SK-N-DZ (cell line): ENCODE measurements at regions not wholly inside any gene's neighbourhood (a gene's known extent, or its start where the extent isn't known, plus 50 kb on each side); places are given as distances from the start of the nearest gene placed in this dataset.
"Not testable (repeated sequence)": the region's sequence is repeated elsewhere in the genome, so short reads cannot be mapped to it uniquely, and the experiment has no call there.

Source experiments
- DNase-seq: peaks from one replicate; pipeline ENCODE4 v3.0.0-alpha.2; 2015; ENCODE audit warnings: low spot score

DNA sequence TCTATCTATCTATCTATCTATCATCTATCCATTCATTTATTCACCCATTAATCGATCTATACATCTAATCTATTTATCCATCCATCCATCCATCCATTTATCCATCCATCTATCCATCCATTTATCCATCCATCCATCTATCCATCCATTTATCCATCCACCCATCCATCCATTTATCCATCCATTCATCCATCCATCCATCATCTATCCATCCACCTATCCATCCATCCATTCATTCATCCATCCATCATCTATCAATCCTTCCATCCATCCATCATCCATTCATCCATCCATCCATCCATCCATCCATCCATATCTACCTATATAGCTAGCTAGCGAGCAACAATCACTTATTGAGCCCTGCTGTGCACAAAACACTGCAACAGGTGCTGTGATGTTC is 953.1 kb upstream of the ZNF722 start:
- no peak for DNase-seq

- no peak for DNase-seq
Observed at GRCh38 chr7:63046612-63047011, 952.0 kb upstream of the ZNF722 start.

DNA sequence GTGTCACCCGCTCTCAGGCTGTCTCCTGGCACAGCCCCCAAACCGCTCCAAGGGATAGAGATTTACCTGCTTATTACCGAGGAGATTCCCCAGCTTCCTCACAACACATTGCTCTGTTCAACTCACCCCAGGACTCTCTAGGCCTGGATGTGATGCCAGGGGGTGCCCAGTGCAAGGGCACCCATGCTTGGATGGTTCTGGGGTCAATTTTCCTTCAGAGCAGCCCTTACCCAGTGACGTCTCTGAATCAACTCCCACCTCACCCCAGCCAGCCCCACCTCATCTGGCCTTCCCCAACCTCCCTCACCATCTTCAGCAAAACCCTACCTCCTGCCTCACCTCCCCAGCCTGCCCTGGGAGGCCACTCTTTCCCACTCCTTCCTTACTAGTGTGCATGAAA is 951.6 kb upstream of the ZNF722 start:
- no peak for DNase-seq

- no peak for DNase-seq
Observed at GRCh38 chr7:63047546-63047945, 951.1 kb upstream of the ZNF722 start.

- DNase-seq, result no peak
Observed at GRCh38 chr7:63054191-63054661, 944.4 kb upstream of the ZNF722 start.

GRCh38 chr7:63057265-63057664 is 941.4 kb upstream of the ZNF722 start:
- no peak for DNase-seq

DNA sequence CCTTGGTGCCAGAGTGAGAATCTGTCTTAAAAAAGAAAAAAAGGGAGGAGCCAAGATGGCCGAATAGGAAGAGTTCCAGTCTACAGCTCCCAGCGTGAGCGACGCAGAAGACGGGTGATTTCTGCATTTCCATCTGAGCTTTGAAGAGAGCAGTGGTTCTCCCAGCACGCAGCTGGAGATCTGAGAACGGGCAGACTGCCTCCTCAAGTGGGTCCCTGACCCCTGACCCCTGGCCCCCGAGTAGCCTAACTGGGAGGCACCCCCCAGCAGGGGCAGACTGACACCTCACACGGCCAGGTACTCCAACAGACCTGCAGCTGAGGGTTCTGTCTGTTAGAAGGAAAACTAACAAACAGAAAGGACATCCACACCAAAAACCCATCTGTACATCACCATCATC is 937.9 kb upstream of the ZNF722 start:
- DNase-seq, result not testable (repeated sequence)

- no peak for DNase-seq
Observed at GRCh38 chr7:63065684-63066083, 933.0 kb upstream of the ZNF722 start.

DNA sequence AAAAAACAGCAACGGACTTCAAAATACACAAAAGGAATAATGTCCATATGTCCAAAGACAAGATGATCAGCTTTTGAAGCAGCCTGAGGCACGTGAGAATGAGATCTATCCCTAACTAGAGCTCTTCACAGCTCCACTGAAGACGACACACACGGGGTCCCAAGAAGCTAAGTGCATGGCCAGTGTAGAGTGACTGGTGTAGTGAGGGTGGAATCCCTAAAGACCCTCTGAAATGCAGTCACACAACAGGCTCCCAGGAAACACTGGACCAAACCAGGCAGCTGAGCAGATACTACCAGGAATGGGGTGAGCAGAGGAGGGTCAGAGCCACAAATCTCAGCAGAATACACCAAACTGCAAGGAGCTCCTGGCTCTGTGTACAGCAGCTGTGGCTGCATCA is 932.4 kb upstream of the ZNF722 start:
- DNase-seq, result not testable (repeated sequence)

GRCh38 chr7:63067897-63068585 is 930.6 kb upstream of the ZNF722 start:
- DNase-seq, result peak; percentile 53

GRCh38 chr7:63070696-63071095 is 928.0 kb upstream of the ZNF722 start:
- no peak for DNase-seq

GRCh38 chr7:63071396-63071795 is 927.3 kb upstream of the ZNF722 start:
- no peak for DNase-seq

DNA sequence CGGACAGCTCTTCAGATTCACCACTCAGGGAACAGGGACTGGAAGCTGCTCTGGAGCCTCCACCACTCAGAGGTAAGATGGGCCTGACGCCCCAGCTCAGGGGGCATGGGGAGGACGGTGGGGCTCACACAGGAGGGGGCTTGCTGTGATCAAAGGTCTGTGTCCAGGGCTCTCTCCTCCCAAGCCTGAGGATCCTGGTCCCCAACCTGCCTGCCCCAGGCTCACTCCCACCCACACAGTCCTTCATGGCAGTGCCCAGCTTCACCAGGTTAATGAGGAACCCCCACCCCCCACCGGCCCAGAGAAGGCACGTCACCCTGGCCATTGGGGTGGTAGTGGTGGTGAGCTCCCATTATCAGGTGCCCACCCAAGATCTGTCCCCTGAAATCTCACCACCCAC is 926.7 kb upstream of the ZNF722 start:
- DNase-seq, result no peak

DNA sequence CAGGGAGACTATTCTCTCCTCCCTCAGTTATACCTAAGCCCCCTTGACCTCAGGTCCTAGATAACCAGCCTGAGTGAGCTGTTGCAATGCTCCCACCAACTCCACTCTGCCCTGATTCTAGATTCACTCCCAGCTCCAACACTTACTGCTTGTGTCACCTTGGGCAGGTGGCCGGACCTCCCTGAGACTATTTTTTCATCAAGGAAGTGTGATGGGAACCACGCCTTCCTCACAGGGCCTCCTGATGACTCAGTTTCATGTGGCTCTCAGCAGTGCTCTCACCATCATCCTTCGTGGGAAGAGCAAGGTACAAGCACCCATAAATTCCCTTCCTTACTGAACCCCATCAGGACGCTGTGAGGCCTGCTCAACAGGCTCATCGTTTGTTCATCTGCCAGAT is 925.8 kb upstream of the ZNF722 start:
- no peak for DNase-seq

DNA sequence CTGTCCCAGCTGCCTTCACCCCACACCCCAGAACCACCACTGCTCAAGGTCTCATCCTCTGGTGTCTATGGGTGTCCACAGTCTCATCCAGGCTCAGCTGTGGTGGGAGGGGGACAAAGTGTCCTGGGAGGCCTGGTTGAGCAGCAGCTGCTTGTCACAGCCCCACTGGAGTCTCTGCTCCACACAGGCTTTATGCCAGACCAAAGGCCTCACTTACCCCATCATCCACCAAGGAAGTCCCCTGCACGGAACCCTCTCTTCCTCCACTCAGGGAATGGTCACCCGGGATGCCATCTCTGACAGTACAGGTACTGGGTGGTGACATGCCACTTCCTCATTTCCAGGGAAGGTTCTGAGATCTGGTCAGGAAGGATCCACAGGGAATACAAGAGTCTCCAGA is 925.4 kb upstream of the ZNF722 start:
- no peak for DNase-seq

GRCh38 chr7:63073736-63074135 is 924.9 kb upstream of the ZNF722 start:
- DNase-seq, result no peak

- no peak for DNase-seq
Observed at GRCh38 chr7:63077841-63078240, 920.8 kb upstream of the ZNF722 start.

- DNase-seq, result no peak
Observed at GRCh38 chr7:63080406-63080805, 918.2 kb upstream of the ZNF722 start.

GRCh38 chr7:63080831-63081230 is 917.8 kb upstream of the ZNF722 start:
- DNase-seq, result no peak

DNA sequence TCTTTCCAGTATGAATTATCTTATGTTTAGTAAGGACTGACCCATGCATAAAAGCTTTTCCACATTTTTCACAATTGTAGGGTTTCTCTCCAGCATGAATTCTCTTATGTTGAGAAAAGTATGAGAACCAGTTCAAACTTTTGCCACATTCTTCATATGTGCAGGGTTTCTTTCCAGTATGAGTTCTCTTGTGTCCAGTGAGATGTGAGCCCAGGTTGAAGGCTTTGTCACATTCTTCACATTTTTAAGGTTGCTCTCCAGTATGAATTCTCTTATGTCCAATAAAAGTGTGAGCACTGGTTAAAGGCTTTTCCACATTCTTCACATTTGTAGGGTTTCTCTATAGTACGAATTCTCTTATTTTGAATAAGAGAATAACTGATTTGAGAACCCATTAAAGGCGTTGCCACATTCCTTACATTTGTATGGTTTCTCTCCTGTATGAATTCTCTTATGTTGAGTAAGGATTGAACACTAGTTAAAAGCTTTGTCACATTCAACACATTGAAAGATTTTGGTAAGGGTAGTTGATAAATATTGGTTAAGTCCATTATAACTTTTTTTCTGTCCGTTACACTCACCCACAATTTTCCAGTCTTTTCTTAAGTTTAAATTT is 911.0 kb upstream of the ZNF722 start:
- DNase-seq, result no peak

GRCh38 chr7:63092951-63093350 is 905.7 kb upstream of the ZNF722 start:
- no peak for DNase-seq

DNA sequence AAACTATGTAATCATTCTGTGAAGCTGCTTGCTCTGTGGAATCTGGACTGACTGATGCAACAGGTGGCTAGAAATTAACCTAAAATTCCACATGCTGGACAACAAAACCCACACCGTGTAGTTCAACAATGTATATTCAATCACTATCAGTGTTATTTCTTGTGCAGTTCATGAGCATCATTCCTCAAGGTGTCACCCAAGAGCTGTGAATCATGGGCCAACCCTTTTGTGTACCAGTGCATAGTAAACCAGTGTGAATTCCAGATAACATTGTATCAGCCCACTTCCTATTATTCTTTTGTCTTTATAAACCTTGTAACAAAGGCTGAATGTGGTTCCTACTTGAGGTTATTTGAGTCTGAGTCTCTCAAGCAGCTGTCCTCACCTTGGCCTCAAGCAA is 905.2 kb upstream of the ZNF722 start:
- DNase-seq, result no peak

DNA sequence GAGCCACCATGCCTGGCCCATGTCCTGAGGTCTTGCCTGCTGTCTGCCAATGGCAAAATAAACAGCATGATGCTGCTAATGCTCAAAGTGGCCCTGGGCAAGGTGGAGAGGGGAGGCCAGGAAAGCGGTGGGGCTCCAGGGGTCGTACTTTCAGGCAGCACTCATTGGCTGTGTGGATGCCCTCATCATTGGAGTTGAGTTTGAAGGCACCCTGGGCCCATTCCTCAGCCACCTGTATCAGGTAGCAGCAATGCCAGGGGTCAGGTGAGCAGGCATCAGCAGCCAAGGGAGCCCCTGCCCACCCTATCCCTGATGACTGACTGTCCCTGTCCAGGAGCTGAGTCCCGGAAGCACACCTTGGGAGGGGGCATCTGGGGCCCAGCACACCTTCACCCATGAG is 902.5 kb upstream of the ZNF722 start:
- DNase-seq, result no peak

GRCh38 chr7:63104666-63105065 is 894.0 kb upstream of the ZNF722 start:
- no peak for DNase-seq
